NCI-H526 treated with DMSO at 0.1 percent for 48 hours (cell line): ENCODE measurements at regions not wholly inside any gene's neighbourhood (a gene's known extent, or its start where the extent isn't known, plus 50 kb on each side); places are given as distances from the start of the nearest gene placed in this dataset.
"Not testable (repeated sequence)": the region's sequence is repeated elsewhere in the genome, so short reads cannot be mapped to it uniquely, and the experiment has no call there.

ENCODE experiments used
- DNase-seq: peaks from one replicate; lab custom pipeline; 2025; lab: John Stamatoyannopoulos, UW

- DNase-seq: not testable (repeated sequence)
These were observed 133.4 kb upstream of the TEKT4 start for GRCh38 chr2:94737736-94738342.

- no peak for DNase-seq
These were observed 117.7 kb upstream of the TEKT4 start for GRCh38 chr2:94753466-94753998.

DNA sequence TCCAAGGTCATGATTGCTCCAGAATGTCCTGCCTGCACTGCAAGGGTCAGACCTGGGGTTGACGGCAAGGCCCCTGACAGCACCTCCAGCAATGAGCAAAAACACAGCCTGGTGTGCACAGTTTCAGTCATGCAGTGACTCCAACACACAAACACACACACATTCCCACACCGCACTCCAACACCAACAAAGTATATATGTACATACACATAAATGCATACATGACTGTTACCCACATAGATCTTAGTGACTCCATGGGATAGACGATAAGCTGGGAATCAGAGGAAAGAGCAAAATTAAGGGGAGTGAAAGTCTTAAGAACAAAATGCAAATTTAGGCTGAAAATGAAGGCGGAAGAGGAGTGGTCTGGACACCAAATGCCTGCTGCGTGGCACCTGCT is 112.7 kb upstream of the TEKT4 start:
- no peak for DNase-seq

GRCh38 chr2:94759211-94759610 is 112.0 kb upstream of the TEKT4 start:
- no peak for DNase-seq

DNA sequence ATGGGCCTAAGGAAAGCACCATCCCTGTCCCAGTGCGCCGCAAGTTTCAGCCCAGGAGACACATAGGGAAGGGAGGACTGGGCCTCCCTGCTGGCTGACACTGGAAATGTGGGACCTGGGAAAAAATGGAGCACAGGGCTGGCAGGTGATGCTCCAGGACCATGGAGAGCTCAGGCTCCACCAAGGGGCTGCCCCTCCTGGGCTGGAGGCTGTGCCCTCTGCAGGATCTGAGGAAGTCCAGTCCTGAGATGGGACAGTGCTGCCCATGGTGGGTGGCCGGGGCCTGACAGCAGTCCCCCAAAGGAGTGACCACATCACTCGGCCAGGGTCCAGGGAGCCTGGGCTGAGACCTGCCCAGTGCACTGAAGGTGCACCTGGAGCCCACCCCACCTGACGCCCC is 108.6 kb upstream of the TEKT4 start:
- no peak for DNase-seq

DNA sequence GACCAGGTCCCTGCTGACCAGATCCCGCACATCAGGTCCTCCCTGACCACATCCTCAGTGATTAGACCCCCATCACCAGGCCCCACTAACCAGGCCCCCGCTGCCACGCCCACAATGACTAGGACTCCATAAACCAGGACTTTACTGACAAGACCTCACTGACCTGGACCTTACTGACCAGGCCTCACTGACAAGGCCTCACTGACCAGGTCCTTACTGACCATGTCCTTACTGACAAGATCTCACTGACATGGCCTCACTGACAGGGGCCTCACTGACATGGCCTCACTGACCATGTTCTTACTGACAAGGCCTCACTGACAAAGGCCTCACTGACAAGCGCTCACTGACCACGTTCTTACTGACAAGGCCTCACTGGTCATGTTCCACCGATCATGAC is 107.9 kb upstream of the TEKT4 start:
- no peak for DNase-seq

- DNase-seq: not testable (repeated sequence)
These were observed 106.9 kb upstream of the TEKT4 start for GRCh38 chr2:94764331-94764730.

- no peak for DNase-seq
These were observed 103.9 kb upstream of the TEKT4 start for GRCh38 chr2:94767336-94767735.

DNA sequence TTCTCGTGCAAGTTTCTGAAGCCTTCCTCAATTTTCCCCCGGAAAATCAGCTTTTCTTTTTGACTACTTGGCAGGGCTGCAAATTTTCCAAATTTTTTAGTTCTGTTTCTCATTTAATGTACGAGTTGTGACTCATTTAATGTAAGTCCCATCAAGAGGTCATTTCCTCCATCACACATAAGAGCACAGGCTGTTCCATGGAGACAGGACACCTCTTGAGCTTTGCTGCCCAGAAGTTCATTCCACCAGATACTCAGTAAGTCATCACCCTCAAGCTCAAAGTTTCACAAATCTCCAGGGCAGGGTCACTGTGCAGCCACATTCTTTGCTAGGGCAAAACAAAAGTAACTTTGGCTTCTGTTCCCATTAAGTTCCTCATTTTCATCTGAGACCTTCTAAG is 101.5 kb upstream of the TEKT4 start:
- DNase-seq: no peak

DNA sequence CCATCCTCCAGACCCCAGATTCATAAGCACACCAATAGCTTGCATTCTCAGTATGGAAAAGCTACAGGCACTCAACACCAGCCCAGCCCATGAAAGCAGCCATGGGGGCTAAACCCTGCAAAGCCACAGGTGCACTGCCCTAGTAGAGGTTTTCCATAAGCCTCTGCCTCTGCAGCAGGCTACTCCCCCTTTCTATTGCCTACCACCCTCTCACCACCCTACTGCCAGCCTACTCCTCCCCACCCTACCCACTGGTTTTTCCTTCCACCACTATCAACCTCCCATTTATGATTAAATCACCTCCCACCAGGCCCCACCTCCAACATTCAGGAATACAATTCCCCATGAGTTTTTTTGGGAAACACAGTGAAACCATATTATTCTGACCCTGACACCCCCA is 96.4 kb upstream of the TEKT4 start:
- DNase-seq: no peak

- DNase-seq: no peak
These were observed 95.2 kb upstream of the TEKT4 start for GRCh38 chr2:94776036-94776435.

GRCh38 chr2:94785105-94785504 is 86.1 kb upstream of the TEKT4 start:
- DNase-seq: not testable (repeated sequence)

DNA sequence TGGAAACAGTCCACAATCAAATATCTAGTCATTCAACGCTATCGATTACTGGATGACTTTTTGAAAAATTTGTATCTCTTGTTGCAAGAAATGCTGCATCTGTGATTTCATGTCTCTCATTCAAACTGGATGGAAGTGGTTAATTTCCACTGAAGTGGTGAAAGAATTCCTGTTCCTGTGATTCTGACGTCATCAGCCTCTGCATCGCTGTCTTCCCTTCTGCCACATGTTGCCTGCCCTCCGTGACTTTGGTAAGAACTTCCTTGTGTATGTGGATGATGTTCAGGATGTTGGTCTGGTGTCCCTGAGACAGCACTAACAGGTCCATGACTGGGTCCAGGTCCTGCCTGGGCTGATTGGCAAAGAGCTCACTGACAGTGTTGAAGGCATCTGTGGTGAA is 84.8 kb upstream of the TEKT4 start:
- DNase-seq: not testable (repeated sequence)

DNA sequence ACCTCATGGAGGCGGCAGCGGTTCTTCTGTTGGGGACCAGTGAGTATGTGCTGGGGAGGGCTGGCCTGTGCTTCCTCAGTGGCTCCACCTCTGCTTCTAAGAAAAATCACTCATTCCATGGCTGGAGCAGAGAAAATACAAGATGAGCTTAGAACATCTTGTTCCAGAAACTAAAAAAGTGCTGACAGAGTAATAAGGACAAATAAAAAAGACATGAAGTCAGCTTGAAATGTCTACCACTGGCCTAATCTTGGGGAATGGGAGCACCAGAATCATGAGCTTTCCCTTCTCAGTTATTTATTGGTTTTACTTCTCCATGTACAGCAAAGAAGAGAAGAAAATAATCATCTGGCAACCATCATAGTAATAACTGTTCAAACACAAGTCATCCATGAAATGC is 81.1 kb upstream of the TEKT4 start:
- not testable (repeated sequence) for DNase-seq

- peak; percentile 8 for DNase-seq
These were observed 74.0 kb upstream of the TEKT4 start for GRCh38 chr2:94797235-94797634.
